Thymus (tissue), 11 donors: ENCODE measurements at regions not wholly inside any gene's neighbourhood (a gene's known extent, or its start where the extent isn't known, plus 50 kb on each side); places are given as distances from the start of the nearest gene placed in this dataset.
"Not testable (repeated sequence)": the region's sequence is repeated elsewhere in the genome, so short reads cannot be mapped to it uniquely, and the experiment has no call there.

ENCODE experiments used
- DNase-seq, 9 donors: peaks; one replicate each; pipeline ENCODE4 v3.0.0-alpha.2; 2013; ENCODE audit warnings: low spot score in 9 of 9, low read depth in 6 of 9, missing footprints in 1 of 9
- H3K27ac ChIP-seq, 2 donors: one replicate each; pipeline ENCODE4 v1.5.1; 2013; ENCODE audit warnings: control low read depth in 1 of 2, low read depth in 1 of 2, low read length in 1 of 2, mild to moderate bottlenecking in 1 of 2, moderate library complexity in 1 of 2
- H3K27me3 ChIP-seq, 2 donors: one replicate each; pipeline ENCODE4 v1.5.1; 2013; ENCODE audit warnings: low read length in 1 of 2; ENCODE audit not compliant: control insufficient read depth in 2 of 2, insufficient read depth in 1 of 2
- H3K36me3 ChIP-seq, 2 donors: one replicate each; pipeline ENCODE4 v1.5.1; 2013; ENCODE audit warnings: low read length in 1 of 2, mild to moderate bottlenecking in 1 of 2, moderate library complexity in 1 of 2; ENCODE audit not compliant: control insufficient read depth in 2 of 2, insufficient read depth in 2 of 2
- H3K4me1 ChIP-seq, 2 donors: one replicate each; pipeline ENCODE4 v1.5.1; 2013; ENCODE audit warnings: low read length in 2 of 2; ENCODE audit not compliant: control insufficient read depth in 2 of 2, insufficient read depth in 2 of 2
- H3K4me3 ChIP-seq, 2 donors: one replicate each; pipeline ENCODE4 v1.5.1; 2013; ENCODE audit warnings: low read length in 2 of 2, control low read depth in 1 of 2, mild to moderate bottlenecking in 1 of 2
- H3K9me3 ChIP-seq, 2 donors: one replicate each; pipeline ENCODE4 v1.5.1; 2013; ENCODE audit warnings: low read length in 1 of 2, mild to moderate bottlenecking in 1 of 2; ENCODE audit not compliant: control insufficient read depth in 2 of 2, insufficient read depth in 1 of 2
- WGBS: extraction: QIAGEN DNeasy Blood & Tissue Kit; methylation state at CpG from one replicate; pipeline ENCODE4 v1.1.7; 2013; 5-methylcytosine and 5-hydroxymethylcytosine counted together
- donor health status: healthy.

GRCh38 chr20:12528591-12529041, 480.2 kb upstream of the SPTLC3 start:
- Histone ChIP-seq H3K4me1 (no peaks in the 10 kb centered on the region), H3K9me3 (no peaks in the 10 kb centered on the region), H3K36me3 (no peaks in the 10 kb centered on the region), H3K4me3 (no peak overlapping the region), H3K27me3 (no peaks in the 10 kb centered on the region), H3K27ac (no peak overlapping the region)
- no peak for DNase-seq
- WGBS, result 52% methylated on average over 3 of the region's 3 CpGs

DNA sequence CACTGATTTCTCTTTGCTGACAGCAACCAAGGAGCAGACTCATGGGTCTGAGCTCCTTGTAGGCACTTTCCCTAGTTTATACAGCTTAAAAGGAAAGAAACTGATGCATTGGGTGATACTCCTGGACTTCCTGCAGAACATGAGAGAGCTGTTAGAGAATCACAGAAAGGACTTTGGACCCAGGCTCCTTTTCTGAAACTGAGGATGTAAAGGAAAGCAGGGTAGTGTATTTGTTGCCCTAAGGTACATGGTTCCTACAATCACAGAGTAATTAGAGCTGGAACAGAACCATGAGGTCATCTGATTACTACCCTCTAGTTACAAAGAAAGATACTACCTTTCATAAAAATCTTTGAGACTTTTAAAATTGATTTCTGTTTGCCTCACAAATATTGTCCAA, 477.1 kb upstream of the SPTLC3 start:
- Histone ChIP-seq H3K9me3 (no peaks in the 10 kb centered on the region), H3K4me3 (no peak overlapping the region), H3K27me3 (no peaks in the 10 kb centered on the region), H3K4me1 (no peaks in the 10 kb centered on the region), H3K36me3 (no peaks in the 10 kb centered on the region), H3K27ac (no peak overlapping the region)
- DNase-seq, result no peak

DNA sequence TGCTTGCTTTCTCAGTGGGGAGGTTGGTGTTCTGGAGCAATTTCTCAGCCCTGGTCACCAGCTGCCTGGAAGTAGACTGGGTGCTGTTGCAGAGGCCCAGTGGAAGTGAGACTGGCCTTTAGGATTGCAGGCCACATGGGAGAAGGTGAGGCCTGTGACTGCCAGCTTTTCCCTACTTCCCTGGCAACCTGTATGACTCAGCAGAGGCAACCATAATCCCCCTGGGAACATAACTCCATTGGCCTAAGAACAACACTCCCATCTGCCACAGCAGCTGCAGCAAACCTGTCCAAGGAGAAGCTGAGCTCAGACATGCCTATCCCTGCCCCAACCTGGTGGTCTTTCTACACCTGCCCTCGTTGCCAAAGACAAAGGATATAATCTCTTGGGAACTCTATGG, 473.5 kb upstream of the SPTLC3 start:
- H3K27me3 ChIP-seq, result no peaks in the 10 kb centered on the region
- no peak for DNase-seq
- WGBS, result 22% methylated on average over 1 of the region's 1 CpG
- H3K36me3 ChIP-seq, result no peaks in the 10 kb centered on the region
- no peak overlapping the region for H3K27ac ChIP-seq
- H3K4me3 ChIP-seq, result no peak overlapping the region
- H3K9me3 ChIP-seq, result no peaks in the 10 kb centered on the region
- no peaks in the 10 kb centered on the region for H3K4me1 ChIP-seq

DNA sequence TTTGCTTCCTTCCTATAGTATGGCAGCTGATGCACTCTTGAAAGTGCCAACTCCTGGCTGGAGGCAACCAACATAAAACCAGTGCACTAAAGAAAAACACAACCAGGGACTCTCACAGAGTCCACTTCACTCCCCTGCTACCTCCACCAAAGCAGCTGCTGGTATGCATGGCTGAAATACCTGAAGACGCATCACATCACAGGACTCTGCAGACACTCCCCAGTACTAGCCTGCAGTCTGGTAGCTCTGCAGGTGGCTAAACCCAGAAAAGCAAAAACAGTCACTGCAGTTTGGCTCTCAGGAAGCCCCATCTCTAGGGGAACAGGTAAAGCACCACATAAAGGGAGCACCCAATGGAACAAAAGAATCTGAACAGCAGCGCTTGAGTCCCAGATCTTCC, 473.0 kb upstream of the SPTLC3 start:
- H3K4me3 ChIP-seq, result no peak overlapping the region
- H3K36me3 ChIP-seq, result no peaks in the 10 kb centered on the region
- no peak for DNase-seq
- H3K27ac ChIP-seq, result no peak overlapping the region
- H3K4me1 ChIP-seq, result no peaks in the 10 kb centered on the region
- 93% methylated on average over 2 of the region's 2 CpGs for WGBS
- no peaks in the 10 kb centered on the region for H3K9me3 ChIP-seq
- no peaks in the 10 kb centered on the region for H3K27me3 ChIP-seq

GRCh38 chr20:12554426-12554825, 454.3 kb upstream of the SPTLC3 start:
- no peaks in the 10 kb centered on the region for H3K36me3 ChIP-seq
- no peaks in the 10 kb centered on the region for H3K9me3 ChIP-seq
- no peak overlapping the region for H3K27ac ChIP-seq
- no peaks in the 10 kb centered on the region for H3K4me1 ChIP-seq
- no peaks in the 10 kb centered on the region for H3K27me3 ChIP-seq
- no peak for DNase-seq
- WGBS, result 76% methylated on average over 2 of the region's 2 CpGs
- H3K4me3 ChIP-seq, result no peak overlapping the region

GRCh38 chr20:12555369-12555768, 453.4 kb upstream of the SPTLC3 start:
- no peak overlapping the region for H3K4me3 ChIP-seq
- H3K9me3 ChIP-seq, result no peaks in the 10 kb centered on the region

GRCh38 chr20:12555849-12556248, 452.9 kb upstream of the SPTLC3 start:
- WGBS, result 93% methylated on average over 12 of the region's 12 CpGs
- H3K27me3 ChIP-seq, H3K36me3 ChIP-seq, H3K4me3 ChIP-seq, H3K27ac ChIP-seq, H3K9me3 ChIP-seq, DNase-seq, H3K4me1 ChIP-seq: not testable (repeated sequence)

More at GRCh38 chr20:12555369-12555768, 453.4 kb upstream of the SPTLC3 start:
- no peak overlapping the region for H3K27ac ChIP-seq
- no peaks in the 10 kb centered on the region for H3K4me1 ChIP-seq
- DNase-seq, result no peak
- no peaks in the 10 kb centered on the region for H3K27me3 ChIP-seq
- 96% methylated on average over 1 of the region's 1 CpG for WGBS
- no peaks in the 10 kb centered on the region for H3K36me3 ChIP-seq

- no peak for DNase-seq
Measured at GRCh38 chr20:12557224-12557623, 451.5 kb upstream of the SPTLC3 start.

GRCh38 chr20:12564979-12565378, 443.8 kb upstream of the SPTLC3 start:
- no peaks in the 10 kb centered on the region for H3K27me3 ChIP-seq
- no peak overlapping the region for H3K4me3 ChIP-seq
- WGBS, result 90% methylated on average over 4 of the region's 4 CpGs
- H3K36me3 ChIP-seq, result no peaks in the 10 kb centered on the region
- DNase-seq, result no peak
- H3K4me1 ChIP-seq, result no peaks in the 10 kb centered on the region
- no peaks in the 10 kb centered on the region for H3K9me3 ChIP-seq
- H3K27ac ChIP-seq, result no peak overlapping the region

More at GRCh38 chr20:12557224-12557623, 451.5 kb upstream of the SPTLC3 start:
- no peak overlapping the region for H3K4me3 ChIP-seq
- no peak overlapping the region for H3K27ac ChIP-seq
- no peaks in the 10 kb centered on the region for H3K9me3 ChIP-seq
- H3K27me3 ChIP-seq, result no peaks in the 10 kb centered on the region
- H3K4me1 ChIP-seq, result no peaks in the 10 kb centered on the region
- H3K36me3 ChIP-seq, result no peaks in the 10 kb centered on the region

GRCh38 chr20:12566596-12566995, 442.2 kb upstream of the SPTLC3 start:
- Histone ChIP-seq H3K9me3 (no peaks in the 10 kb centered on the region), H3K27ac (no peak overlapping the region), H3K27me3 (no peaks in the 10 kb centered on the region), H3K4me1 (no peaks in the 10 kb centered on the region), H3K36me3 (no peaks in the 10 kb centered on the region), H3K4me3 (no peak overlapping the region)
- WGBS, result 97% methylated on average over 3 of the region's 3 CpGs
- no peak for DNase-seq
